ENCODE measurements at regions not wholly inside any gene's neighbourhood (a gene's known extent, or its start where the extent isn't known, plus 50 kb on each side); places are given as distances from the start of the nearest gene placed in this dataset.
"Not testable (repeated sequence)": the region's sequence is repeated elsewhere in the genome, so short reads cannot be mapped to it uniquely, and the experiment has no call there.

DNA sequence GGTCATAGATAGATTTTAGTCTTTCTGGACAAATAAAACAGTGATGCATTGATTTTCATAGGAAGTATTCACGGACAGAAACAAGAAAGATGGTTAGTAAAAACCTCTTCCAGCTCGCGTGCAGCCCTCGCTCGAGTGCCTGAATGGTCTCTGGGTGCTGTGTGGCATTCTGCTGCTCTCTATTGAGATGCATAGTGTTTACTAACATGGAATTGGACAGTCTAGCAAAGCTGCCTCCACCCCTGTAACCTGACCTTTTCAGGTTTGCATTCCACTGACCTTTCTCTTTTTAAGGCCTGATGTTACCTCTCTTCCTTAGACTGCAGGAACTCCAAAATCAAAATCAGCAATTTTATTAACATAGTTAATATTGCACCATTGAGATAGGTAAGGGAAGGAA lies 643.4 kb downstream of the JRKL start:
- no peak for DNase-seq

DNA sequence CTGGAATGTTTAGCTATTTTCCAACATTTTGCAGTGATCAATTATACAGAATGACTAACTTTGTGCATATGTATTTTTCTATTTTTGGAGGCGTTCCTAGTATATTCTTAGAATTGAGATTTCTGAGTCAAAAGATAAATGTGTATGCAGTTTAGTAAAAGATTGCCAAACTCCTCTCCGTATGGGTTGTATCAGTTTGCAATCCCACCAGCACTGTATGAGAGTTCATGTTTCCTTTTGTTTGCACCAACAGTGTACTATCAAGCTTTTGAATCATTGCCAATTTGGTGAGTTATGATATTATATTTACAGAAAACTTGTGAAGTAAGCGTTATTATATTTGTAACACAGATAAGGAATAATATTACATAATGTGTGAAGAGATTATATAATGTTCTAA lies 658.7 kb downstream of the JRKL start:
- no peak for DNase-seq

DNA sequence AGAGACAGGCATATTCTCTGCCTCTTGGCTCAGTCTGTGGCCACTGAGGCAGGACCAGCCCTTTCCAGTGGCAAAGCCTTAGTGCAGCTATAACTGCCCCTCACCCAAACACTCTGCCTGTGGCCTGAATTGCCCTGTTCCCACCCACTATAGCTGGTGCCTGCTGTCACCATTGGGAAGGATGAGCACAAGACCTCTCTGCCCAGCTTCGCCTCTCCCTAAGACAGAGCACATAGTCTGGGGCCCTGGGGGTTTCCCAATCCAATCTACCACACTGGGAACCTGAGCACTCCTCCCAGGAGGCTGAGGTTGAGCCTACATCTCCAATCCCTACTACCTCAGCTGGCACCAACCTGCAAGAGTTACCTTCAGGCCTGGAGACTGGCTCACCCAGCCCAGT lies 670.4 kb downstream of the JRKL start:
- no peak for DNase-seq

DNA sequence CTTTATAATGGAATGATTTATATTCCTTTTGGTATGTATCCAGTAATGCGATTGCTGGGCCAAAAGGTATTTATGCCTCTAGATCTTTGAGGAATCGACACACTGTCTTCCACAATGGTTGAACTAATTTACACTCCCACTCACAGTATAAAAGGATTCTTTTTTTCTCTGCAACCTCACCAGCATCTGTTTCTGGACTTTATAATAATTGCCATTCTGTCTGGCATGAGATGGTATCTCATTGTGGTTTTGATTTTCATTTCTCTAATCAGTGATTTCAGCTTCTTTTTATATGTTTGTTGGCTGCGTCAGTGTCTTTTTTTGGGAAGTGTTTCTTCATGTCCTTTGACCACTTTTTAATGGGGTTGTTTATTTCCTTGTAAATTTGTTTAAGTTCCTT lies 679.3 kb downstream of the JRKL start:
- DNase-seq = no peak

DNA sequence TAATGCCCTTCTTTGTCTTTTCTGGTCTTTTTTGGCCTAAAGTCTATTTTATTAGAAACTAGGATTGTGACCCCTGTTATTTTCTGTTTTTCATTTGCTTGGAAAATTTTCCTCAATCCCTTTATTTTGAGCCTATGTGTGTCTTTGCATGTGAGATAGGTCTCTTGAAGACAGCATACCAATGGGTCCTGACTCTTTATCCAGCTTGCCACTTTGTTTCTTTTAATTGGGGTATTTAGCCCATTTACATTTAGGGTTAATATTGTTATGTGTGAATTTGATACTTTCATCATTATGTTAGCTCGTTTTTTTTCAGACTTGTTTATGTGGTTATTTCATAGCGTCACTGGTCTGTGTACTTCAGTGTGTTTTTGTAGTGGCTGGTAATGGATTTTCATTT lies 682.6 kb downstream of the JRKL start:
- DNase-seq = no peak

DNA sequence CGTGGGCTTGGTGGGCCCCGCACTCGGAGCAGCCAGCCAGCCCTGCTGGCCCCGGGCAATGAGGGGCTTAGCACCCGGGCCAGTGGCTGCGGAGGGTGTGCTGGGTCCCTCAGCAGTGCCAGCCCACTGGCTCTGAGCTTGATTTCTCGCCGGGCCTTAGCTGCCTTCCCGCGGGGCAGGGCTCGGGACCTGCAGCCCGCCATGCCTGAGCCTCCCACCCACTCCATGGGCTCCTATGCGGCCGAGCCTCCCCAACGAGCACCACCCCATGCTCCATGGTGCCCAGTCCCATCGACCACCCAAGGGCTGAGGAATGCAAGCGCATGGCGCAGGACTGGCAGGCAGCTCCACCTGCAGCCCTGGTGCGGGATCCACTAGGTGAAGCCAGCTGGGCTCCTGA lies 686.9 kb downstream of the JRKL start:
- DNase-seq = not testable (repeated sequence)

DNA sequence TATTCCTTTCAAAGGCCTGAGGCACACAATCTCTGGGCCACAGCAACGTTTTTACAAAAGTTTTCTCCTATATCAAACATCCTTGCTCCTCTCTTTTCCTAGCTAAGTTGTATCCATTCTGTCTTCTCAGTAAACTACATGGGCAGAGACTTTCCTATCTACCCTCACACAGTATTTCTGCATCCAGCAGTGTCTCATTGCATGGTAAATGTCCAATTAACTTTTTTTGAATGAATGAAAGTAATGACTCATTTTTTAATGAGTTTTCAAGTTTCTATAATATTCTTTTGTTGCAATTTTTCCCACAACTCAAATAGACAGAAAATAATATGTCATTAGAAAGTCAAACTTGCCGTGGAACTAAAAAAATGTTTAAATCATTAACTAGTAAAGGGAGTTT lies 688.6 kb downstream of the JRKL start:
- no peak for DNase-seq

DNA sequence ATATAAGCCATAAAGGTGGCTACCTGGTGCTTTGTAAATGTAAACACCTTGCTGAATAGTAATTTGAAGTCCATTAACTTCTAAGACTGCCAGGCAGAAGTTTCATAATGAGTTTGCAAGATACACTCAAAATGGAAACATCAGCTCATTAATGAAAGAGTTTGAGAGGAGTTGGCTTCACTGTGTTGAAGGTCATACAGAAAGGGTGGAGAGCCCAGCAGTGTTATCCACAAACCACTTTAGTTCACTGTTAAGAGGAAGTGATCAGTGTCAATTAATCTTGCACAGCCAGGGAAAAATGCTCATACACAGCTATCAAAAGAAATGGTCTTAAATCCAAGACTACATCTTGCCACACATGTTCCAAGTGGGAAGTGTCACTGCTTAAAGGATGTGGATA lies 689.4 kb downstream of the JRKL start:
- DNase-seq = peak in 2 of 3 experiments; percentile 36 to 82

DNA sequence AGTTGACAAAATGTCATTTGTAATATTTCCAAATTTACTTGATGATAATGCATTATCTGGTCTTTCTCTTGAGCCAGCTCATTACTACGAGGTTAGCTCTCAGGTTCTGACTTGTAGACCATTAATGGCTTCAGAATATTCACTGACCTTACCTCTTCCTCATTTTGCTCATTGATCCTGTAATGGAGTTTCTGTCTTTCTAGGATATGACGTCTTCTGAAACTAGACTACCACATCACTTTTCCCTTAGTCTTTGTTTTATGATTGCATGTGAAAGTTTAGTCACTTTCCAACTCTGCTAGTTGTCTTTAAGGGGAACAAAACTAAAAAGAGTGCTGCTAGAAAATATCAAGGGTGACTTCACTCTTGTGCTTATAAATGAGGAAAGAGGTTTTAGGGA lies 697.6 kb downstream of the JRKL start:
- no peak for DNase-seq

DNA sequence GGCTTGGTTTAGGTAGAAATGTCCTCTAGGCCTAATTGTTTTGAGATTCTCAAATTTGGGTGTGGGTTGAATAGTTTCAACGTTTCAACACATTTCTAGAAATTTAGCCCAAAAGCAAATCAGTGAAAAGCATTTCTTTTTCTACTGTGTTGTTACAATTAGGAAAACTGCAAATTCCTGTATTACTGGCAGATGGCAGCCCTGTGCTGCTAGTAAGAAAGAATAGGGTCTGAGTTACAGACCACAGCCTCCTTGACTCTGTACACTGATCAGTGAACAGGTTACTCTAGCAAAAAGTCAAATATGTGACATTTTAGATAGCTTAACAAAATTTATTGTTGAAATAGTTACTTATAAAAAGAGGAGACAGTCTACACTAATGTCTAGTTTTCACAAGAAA lies 703.0 kb downstream of the JRKL start:
- peak in 1 of 3 experiments; percentile 34 for DNase-seq

DNA sequence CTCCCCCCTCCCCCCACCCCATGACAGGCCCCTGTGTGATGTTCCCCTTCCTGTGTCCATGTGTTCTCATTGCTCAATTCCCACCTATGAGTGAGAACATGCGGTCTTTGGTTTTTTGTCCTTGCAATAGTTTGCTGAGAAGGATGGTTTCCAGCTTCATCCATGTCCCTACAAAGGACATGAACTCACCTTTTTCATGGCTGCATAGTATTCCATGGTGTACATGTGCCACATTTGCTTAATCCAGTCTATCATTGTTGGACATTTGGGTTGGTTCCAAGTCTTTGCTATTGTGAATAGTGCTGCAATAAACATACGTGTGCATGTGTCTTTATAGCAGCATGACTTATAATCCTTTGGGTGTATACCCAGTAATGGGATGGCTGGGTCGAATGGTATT lies 712.4 kb downstream of the JRKL start:
- DNase-seq = not testable (repeated sequence)

DNA sequence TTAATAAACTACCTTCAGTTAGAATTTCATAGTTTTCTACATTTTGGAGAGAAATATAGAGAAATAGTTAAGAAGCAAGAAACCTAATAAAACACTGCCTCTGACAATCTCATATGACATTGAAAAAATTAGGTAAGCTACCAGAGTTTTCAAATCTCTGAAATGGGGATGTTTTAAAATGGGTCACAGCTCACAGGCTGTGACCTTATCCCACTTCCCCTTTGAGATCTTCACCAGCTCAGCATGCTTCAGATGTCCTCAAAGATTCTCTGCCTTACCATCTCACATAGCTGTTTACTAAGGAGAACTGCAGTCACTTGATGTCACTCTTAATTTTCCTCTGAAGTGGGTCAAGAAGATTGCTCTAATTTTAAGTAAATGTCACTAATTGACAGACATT lies 717.8 kb downstream of the JRKL start:
- DNase-seq = no peak

DNA sequence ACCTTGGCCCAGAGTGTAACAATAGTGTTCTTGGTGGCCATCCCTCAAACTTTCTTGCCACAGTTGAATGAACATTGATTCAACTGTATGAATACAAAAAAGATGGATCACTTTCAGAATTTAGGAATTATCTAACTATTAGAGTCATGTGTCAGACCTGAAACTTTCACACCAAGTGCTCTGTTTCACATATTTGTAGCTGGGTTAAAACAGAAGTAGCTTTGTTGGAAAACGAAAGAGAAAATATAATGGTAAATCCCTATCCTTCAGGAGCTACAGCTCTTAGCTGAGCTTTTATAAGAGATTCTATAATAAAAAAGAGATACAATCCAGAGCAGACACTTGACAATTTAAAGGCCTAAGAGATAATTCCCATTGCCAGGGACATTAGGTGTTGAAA lies 719.3 kb downstream of the JRKL start:
- no peak for DNase-seq

DNA sequence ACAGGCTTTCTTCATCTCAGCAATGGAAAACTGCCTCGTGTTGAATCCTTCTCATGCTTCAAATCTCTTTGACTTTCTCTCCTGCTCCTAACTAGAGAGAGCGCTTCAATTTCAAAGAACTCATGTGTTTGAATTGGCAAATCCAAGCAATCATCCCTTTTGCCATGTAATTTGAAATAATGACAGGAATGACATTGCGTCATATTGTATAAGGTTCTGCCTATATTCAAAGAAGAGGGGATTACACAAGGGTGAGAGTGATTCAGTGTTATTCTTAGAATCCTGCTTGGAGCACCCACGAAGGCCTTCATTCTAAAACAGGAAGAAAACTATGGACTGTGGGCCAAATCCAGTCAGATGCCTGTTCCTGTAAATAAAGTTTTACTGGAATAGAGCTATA lies 720.6 kb downstream of the JRKL start:
- DNase-seq = no peak

DNA sequence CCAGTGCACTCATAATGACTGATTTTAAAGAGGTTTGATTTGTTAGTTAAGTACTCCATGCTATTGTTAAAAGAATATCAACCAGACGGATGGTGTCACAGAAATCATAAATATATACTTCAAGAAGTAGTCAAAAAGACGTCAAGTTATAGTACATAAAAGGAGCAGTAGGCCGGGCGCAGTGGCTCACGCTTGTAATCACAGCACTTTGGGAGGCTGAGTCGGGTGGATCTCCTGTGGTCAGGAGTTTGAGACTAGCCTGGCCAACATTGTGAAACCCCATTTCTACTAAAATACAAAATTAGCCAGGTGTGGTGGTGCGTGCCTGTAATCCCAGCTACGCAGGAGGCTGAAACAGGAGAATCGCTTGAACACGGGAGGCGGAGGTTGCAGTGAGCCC lies 721.7 kb downstream of the JRKL start:
- no peak for DNase-seq

DNA sequence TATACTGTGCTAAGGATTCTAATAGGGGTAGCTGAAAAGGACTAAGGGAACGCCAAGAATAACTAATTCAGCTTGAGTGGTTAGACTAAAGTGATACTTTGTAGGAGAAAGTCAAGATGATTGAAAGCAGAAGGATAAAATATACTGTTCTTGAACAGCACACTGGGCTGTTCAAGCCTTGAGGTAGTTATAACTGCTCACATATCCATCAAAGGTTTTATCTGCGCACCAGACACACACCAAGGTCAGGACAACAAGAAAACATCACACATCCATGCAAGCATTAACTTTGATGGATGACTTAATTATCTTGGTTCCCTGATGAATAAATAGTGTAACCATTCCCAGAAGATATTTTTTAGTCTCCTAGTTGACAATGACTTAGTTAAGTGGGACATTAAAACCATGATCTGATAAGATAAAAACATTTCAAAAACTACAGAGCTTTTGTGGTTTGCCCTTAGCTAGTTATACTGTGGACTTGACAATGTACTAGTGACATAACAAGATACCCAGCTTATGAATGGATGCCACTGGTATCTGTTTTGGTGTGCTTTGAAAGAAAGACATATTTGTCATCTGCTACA lies 728.9 kb downstream of the JRKL start:
- peak in 1 of 3 experiments; percentile 32 for DNase-seq

DNA sequence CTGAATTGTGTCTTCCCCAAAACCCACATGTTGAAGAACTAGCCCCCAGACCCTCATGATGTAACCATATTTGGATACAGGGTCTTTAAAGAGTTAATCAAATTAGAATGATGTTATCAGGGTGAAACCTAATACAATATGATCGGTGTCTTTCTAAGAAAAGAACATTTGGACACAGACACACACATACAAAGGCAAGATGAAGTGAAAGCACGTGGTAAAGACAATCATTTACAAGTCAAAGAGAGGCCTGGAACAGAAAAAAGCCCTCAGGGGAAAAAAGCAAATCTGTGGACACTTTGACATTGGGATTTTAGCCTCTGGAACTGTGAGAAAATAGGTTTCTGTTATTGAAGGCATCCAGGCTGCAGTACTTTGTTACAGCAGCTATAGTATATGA lies 733.4 kb downstream of the JRKL start:
- peak in 1 of 3 experiments; percentile 6 for DNase-seq

DNA sequence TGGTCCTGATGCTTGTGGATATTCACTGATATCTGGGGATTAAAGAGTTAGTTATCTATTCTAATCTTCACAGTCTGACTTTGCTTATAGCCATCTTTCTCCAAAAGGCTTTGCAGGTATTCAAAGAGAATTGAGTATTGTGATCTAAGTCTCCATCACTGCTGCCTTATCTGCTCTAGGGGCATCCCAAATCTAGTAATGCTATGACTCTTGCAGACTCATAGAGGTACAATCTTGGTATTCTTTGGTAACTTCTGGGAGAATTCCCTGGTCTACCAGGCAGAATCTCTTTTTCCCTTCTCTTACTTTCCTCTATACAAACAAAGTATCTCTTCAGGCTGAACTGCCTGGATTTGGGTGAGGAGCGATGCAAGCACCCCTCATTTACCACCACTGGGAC lies 746.3 kb downstream of the JRKL start:
- DNase-seq = no peak

DNA sequence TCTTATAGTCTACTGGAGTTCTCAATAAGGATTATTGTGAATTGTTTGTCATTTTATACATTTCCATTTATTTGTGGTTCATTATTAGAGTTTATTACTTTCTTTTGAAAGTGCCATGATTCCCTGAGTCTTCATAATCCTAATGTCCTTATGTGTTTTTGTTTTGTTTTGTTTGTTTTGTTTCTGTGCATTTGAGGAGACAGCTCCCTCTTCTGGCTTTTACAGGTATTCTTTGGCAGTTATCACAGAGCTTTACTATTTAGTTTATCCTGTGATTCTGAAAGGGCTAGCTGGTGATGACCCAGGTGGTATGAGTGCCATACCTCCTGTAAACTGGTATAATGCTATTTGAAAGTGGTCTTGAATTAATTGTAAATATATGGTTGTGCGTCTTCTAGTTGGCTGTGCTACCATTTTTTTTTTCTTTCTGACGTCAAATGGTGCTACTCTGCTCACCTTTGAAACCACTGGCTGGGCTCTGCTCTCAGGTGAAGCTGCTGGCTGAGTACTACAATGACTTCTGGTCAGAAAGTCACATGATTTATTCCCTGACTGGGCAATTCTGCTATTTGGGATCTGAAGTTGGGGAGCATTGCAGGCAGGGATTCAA lies 751.2 kb downstream of the JRKL start:
- DNase-seq = peak in 2 of 3 experiments; percentile 7 to 68

DNA sequence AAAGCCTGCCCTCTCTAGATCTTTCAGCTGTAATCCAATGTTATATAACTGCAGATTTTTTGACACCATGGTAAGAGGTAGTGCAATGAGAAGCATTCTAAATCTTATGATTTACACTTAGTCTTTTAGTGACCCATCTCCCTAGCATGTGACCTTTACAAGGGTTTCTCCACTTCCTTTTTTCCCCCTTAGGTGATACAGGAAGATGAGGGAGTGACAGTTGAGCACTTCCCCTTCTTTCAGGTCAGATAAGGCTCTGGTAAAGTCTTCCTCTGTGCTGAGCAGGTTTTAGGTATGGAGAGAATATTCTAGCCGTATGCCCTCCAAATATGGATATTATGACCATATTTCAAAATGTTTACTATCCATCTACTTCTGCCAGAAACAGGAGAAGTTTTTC lies 753.6 kb downstream of the JRKL start:
- no peak for DNase-seq

DNA sequence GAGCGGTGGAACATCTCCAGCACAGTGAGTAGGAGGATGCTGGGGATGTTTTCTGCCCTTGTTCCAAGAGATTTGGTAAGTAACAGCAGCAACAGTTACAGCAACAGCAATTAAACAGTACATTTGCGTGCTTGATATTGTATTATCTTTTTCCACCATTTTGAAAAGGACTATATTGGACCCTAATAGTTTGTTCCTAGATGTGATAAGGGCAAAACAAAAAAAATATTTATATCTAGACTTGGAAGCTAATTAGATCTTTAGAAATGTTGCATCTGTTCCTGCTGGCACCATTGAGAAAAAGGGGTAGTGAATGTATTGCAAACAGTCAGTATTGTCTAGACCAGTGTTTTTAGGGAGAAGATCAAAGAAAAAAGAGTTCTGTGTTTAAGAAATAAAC lies 759.9 kb downstream of the JRKL start:
- no peak for DNase-seq

DNA sequence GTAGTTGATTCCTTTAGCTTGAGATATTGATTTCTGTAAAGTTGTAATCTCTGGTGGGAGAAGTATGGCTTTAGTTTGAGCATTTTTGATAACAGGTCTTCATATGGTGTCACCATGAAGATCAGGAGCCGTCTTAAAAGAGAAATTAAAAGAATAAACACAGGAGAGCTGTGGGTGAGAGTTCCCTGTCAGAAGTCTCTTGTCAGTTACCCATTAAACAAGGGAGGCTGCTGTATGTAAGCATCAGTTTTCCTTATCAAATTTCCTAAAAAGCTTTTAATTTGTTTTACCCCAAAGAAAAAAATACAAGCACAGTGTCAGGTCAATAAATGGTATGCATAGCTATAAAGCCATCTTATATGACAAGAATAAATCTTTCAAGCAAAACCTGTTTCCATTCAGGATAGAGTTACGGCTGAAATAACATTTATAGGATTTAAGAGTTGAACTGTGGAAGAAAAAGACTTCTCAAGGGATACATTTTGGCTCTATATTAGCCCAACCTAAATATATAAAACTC lies 767.5 kb downstream of the JRKL start:
- no peak for DNase-seq

DNA sequence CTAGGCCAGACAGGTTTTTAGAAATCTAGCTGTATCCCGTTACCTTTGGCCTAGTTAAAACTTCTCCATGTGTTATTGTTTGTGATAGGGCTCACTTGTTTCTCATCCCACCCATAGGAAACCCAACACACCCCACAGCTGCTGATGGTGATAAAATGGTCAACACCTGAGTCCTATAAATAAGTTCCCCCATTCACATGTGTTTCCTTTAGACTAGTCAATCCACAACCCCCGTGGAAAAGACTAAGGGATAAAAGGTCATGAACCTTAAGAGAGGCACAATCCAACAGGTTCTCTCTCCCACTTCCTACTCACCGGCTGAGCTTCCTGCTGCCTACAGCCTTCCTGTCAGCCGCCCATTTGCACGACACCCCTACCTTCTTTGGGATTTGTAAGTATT lies 768.4 kb downstream of the JRKL start:
- DNase-seq = no peak

DNA sequence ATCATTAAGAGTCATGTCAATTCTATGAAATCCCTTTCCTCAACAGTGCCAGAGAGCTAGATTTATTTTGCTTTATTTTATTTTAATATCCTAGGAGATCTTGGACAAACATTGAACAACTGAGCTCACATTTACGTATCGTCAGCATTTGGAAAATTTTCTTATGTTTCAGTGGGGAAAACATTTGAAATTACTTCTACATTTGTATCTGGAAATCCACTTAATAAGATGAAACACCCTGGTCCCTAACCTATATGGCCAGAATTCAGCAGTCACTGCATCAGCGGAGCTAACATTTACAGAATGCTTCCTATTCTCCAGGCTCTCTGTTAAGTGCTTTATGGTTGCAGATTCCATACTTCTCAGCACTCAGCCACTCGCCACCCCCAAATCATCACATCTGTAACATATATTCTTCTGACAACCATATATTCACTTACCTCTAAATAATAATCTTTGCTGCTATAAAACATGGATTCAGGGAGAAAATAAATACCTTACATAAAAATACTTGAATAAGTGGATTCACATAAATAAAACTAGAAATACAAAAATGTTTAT lies 773.9 kb downstream of the JRKL start:
- no peak for DNase-seq
